HG02973 (cell line): ENCODE measurements at regions not wholly inside any gene's neighbourhood (a gene's known extent, or its start where the extent isn't known, plus 50 kb on each side); places are given as distances from the start of the nearest gene placed in this dataset.

Experiments
- ATAC-seq: cut with Tn5 transposase; IDR thresholded peaks from one replicate; pipeline ENCODE4 v1.9.1; 2021; ENCODE audit warnings: moderate library complexity; ENCODE audit not compliant: unreplicated experiment

GRCh38 chr10:33753389-33753788, 418.9 kb upstream of the NRP1 start:
- no peak for ATAC-seq

GRCh38 chr10:33749790-33750189, 415.3 kb upstream of the NRP1 start:
- ATAC-seq = no peak

- no peak for ATAC-seq
Measured at GRCh38 chr10:33749067-33749735, 414.7 kb upstream of the NRP1 start.

- ATAC-seq = no peak
Measured at GRCh38 chr10:33746836-33747268, 412.4 kb upstream of the NRP1 start.

- ATAC-seq = no peak
Measured at GRCh38 chr10:33746186-33746585, 411.7 kb upstream of the NRP1 start.

GRCh38 chr10:33743429-33743857, 409.0 kb upstream of the NRP1 start:
- no peak for ATAC-seq

- no peak for ATAC-seq
Measured at GRCh38 chr10:33739031-33739430, 404.6 kb upstream of the NRP1 start.

- no peak for ATAC-seq
Measured at GRCh38 chr10:33735464-33735923, 401.0 kb upstream of the NRP1 start.

GRCh38 chr10:33734393-33735155, 400.1 kb upstream of the NRP1 start:
- ATAC-seq = no peak

GRCh38 chr10:33733058-33733457, 398.6 kb upstream of the NRP1 start:
- no peak for ATAC-seq

GRCh38 chr10:33732161-33732680, 397.8 kb upstream of the NRP1 start:
- ATAC-seq = no peak

- ATAC-seq = no peak
Measured at GRCh38 chr10:33731322-33731721, 396.9 kb upstream of the NRP1 start.

GRCh38 chr10:33725430-33725829, 391.0 kb upstream of the NRP1 start:
- no peak for ATAC-seq

- ATAC-seq = no peak
Measured at GRCh38 chr10:33723181-33723580, 388.7 kb upstream of the NRP1 start.

- no peak for ATAC-seq
Measured at GRCh38 chr10:33722067-33722466, 387.6 kb upstream of the NRP1 start.

GRCh38 chr10:33721509-33721908, 387.0 kb upstream of the NRP1 start:
- ATAC-seq = no peak

GRCh38 chr10:33720161-33720560, 385.7 kb upstream of the NRP1 start:
- ATAC-seq = no peak

GRCh38 chr10:33719005-33719703, 384.7 kb upstream of the NRP1 start:
- ATAC-seq = no peak

GRCh38 chr10:33716501-33717267, 382.2 kb upstream of the NRP1 start:
- no peak for ATAC-seq

- ATAC-seq = no peak
Measured at GRCh38 chr10:33715303-33715975, 381.0 kb upstream of the NRP1 start.
